ENCODE measurements at regions not wholly inside any gene's neighbourhood (a gene's known extent, or its start where the extent isn't known, plus 50 kb on each side); places are given as distances from the start of the nearest gene placed in this dataset.
"Not testable (repeated sequence)": the region's sequence is repeated elsewhere in the genome, so short reads cannot be mapped to it uniquely, and the experiment has no call there.

DNA sequence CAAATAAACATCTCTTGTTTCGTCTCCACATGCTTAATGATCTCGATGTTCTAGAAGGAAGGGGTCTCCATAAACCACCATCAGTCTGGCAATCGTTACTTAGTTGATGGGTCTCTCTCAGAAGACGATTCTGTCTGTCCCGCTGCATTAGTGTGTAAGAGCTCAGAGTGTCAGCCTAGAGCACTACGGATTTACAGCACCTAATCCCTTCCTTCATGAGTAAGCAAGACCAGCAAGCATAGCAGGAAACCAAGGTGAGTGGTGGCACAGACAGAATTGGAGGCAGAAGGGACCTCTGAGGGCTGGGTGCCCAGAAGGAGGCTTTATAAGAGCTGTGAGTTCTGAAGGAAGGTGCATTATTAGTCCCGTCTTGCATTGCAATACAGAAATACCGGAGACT lies 440.1 kb downstream of the RBFOX1 start:
- ChIA-PET CTCF (no interaction called here), POLR2A (no interaction called here)
- TF ChIP-seq, protein P1, sequence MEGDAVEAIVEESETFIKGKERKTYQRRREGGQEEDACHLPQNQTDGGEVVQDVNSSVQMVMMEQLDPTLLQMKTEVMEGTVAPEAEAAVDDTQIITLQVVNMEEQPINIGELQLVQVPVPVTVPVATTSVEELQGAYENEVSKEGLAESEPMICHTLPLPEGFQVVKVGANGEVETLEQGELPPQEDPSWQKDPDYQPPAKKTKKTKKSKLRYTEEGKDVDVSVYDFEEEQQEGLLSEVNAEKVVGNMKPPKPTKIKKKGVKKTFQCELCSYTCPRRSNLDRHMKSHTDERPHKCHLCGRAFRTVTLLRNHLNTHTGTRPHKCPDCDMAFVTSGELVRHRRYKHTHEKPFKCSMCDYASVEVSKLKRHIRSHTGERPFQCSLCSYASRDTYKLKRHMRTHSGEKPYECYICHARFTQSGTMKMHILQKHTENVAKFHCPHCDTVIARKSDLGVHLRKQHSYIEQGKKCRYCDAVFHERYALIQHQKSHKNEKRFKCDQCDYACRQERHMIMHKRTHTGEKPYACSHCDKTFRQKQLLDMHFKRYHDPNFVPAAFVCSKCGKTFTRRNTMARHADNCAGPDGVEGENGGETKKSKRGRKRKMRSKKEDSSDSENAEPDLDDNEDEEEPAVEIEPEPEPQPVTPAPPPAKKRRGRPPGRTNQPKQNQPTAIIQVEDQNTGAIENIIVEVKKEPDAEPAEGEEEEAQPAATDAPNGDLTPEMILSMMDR (IDR thresholded peaks at IDR 0.05; ENCODE audit: control extremely low read depth, extremely low read depth, low read depth, missing control alignments), result no peak
- DNase-seq (ENCODE audit: extremely low spot score), result no peak

DNA sequence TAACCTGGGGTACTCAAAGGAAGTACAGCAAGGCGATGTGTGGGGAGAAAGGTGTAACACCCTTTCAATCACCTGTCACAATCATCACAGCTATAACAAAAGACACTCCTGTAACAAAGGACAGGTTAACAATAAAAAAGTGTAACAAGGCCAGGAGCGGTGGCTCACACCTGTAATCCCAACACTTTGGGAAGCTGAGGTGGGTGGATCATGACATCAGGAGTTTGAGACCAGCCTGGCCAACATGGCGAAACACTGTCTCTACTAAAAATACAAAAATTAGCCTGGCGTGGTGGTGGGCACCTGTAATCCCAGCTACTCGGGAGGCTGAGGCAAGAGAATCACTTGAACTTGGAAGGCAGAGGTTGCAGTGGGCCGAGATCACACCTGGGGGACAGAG lies 436.4 kb downstream of the RBFOX1 start:
- CTCF ChIA-PET; POLR2A ChIA-PET; DNase-seq (ENCODE audit: extremely low spot score): not testable (repeated sequence)

DNA sequence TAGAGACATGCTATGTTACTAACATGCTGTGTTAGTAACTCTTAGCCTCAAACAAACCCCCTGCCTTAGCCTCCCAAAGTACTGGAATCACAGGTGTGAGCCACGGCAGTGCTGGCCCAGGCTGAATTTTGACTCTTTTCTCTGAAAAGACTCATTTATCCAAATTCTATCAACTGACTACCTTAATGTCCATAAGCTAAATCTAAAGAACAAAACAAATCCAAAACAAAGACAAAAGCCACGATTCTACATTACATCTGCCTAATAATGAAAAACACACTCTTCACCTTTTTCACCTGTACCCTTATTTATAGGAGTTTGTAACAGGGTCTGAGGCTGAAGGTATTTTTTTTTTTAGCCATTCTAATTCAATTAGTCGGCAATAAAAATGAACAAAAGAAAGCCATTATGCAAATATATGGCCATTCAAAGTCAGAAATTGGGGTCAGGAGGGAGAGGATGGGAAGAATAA lies 432.5 kb downstream of the RBFOX1 start:
- CTCF ChIA-PET, result no interaction called here
- TF ChIP-seq, protein P1 (IDR thresholded peaks at IDR 0.05; ENCODE audit: control extremely low read depth, extremely low read depth, low read depth, missing control alignments), result no peak
- DNase-seq (ENCODE audit: extremely low spot score), result no peak
- POLR2A ChIA-PET, result no interaction called here

DNA sequence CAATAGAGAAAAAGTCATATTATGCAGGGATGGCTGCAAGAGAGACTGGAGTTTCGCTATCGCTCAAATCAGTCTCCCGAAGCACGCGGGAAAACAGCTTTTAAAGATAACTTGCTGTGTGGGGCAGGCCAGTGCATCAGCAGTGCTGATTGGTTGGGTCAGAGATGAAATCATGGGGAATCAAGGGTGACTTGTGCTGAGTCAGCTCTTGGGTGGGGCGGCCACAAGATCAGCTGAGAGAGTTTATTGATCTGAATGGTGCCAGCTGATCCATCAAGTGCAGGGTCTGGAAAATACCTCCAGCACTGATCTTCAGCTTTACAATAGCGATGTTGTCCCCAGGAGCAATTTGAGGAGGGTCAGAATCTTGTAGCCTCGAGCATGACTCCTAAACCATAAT lies 430.5 kb downstream of the RBFOX1 start:
- POLR2A ChIA-PET, result no interaction called here
- no peak for DNase-seq (ENCODE audit: extremely low spot score)
- CTCF ChIA-PET, result interaction anchor here (1.4 kb wide), 1 partner anchor 11 kb away, joined by 3 read pairs; no protein-coding TSS in a partner anchor
- TF ChIP-seq, protein P1 (IDR thresholded peaks at IDR 0.05; ENCODE audit: control extremely low read depth, extremely low read depth, low read depth, missing control alignments), result no peak
